Dermis microvascular lymphatic vessel endothelial cell (primary cell): ENCODE measurements at regions not wholly inside any gene's neighbourhood (a gene's known extent, or its start where the extent isn't known, plus 50 kb on each side); places are given as distances from the start of the nearest gene placed in this dataset.

Experiments used
- DNase-seq, 2 donors: peaks; one replicate each; pipeline versions ENCODE4 v3.0.0 to v3.0.0-alpha.2; 2010; ENCODE audit warnings: low read depth in 2 of 2

DNA sequence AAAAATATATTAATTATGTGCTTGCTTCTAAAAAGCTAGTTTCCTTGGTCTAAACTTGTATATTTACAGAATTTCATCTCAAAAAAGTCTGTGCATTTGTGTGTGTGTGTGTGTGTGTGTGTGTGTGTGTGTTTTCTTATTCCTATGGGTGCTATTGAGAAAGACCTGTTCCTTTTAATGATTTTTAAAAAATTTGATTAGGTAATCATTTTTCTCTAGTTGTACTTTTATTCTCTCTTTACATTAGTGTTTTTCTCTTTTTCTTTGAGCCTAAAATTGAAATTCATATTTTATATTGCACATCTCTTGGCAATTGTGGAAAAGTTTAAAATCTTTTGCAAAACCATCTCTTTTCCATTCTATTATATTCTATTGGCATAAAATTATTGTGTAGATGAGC is 690.4 kb upstream of the NDST4 start:
- DNase-seq, result no peak

DNA sequence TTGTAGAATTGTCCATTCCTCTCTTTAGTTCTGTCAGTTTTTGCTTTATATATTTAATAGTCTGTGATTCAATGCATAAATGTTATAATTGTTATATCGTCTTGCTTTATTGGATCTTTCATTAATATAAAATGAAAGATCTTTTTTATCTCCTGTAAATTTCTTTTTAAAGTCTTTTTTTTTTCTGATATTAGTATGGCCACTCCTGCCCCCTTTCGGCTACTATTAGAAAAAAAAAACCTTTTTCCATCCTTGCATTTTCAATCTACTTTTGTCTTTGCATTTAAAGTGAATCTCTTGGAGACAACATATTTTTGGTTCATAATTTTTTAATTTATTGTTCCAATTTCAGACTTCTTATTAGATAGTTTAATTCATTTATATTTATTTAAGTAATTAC is 677.4 kb upstream of the NDST4 start:
- no peak for DNase-seq

DNA sequence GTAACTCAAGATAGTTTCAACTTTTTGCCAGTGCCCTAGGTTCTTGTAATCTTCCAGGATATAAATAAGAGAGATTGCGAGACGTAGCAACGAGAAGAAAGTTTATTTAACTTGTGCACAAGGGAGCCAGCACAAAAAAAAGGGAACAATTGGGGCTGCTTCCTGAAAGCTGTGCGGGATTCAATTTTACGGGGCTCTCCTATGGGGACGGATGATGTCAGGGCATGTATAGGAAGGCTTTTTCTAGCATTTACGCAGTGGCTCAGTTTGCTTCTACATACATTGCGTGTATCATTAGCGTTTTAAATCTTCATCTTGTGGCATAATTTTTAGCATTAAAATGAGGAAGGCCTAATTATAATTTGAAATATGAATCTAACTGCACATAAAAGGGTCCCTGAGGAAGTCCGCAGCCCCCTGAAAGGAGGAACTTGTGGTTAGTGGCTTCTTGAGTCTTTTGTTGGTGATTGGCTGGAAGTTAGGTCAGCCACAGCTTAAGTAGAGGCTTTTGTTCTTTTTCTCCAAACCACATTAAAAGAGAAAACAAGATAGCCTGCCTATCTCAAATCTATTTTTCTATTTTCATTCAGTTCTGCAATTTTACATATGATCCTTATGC is 668.2 kb upstream of the NDST4 start:
- no peak for DNase-seq

DNA sequence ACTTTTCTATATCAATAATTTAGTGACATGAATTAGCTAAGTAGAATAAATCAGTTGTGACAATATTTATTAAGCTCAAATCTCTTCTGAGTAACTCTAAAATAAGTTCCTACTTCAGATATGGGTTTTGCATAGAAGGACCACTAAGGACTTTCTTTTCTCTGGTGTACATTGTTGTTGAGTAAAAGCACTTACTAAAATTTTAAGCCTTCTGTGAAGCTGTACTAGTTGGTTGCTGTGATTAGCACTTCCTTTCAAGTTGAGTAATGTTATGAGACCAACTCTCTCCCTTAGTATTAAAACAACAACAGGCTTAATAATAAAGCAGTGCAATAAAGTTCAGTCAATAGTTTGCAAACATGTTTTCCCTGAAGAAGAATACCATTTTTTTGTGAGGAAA is 667.4 kb upstream of the NDST4 start:
- DNase-seq, result no peak

DNA sequence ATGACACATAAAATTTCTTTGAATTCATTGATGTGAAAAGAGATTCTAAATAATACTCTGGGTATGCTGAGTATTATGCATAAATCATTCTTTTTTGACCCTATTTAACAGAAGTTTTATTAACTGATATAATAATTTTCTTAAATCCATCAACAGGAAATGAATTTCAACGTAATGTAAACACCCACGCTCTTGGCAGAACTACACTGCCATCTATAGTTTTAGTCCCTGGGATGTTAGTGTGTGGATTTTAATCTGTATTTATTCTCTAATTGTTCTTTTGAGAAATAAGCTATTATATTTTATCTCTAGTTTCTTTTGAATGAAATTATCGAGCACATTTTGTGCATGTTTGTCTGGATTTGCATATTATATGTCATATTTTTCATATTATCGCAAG is 666.8 kb upstream of the NDST4 start:
- no peak for DNase-seq

DNA sequence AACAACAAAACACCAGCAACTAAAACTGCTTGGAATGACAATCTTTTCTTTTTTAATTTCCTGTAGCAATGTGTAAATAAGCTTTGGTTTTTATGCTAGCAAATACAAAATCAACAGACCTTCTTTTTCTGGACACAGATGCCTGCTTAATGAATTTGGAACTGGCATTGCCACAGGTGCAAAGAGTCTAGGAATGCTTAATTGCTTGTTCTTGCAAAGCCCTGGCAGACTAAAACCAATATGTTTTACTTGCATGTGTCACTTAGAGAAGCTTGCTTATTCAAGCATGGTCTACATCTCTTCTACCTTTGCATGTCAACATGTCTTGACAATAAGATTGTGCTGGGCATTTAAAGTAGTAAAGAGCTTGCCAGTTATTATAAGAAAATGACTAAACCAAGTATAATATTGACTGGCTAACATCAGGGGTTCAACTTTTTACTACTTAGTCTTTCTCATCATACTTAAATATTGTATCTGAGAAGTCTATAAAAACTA is 656.7 kb upstream of the NDST4 start:
- no peak for DNase-seq

DNA sequence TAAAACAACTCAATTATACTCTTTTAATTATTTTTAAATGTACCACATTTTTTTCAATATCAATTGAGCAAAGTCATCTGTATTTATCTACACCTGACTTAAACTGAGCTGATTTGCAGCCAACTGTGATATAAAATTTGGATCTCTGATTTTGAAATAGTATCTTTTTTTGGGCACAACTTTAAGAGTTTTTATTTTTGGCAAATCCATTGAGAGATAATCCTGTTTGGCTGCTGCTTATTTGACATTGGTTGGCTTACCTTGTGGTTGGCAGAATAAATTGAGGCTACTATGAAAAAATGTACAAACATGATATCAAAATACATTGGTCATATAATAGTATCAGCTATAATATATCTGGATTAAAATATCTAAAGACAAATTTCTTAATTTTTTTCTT is 656.0 kb upstream of the NDST4 start:
- DNase-seq, result no peak

DNA sequence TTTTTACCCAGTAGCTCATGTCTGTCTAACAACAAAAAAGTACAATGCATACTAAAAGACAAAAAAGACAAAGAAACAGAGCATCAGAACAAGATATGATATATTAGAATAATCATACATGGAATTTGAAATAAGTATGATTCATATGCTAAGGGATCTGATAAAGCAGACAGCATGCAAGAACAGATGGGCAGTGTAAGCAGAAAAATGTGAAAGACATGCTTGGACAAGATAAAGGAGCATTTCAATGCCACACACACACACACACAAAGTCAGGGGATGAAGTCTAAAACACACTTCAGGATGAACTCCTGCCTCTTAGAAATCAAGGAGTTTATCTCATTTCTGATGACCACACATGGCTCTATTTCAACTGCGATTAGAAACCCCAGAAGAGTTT is 649.6 kb upstream of the NDST4 start:
- no peak for DNase-seq

DNA sequence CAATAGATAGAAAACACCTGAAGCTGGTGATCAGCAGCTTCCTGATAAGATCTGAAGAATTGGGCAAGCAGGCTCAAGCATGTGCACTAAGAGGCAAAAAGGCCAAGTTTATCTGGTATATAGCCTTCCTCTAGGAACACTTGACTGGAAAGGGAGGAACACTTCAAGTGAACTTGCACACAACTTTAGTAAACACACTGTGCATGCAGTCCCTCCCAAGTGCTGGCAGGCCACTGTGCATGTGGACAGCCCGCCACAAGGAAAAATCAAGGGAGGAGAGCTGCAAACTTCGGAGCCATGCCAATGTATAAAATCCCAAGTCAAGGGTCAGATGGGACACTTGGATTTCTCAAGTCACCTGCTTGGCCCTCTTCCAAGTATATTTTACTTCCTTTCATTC is 645.8 kb upstream of the NDST4 start:
- DNase-seq, result no peak

DNA sequence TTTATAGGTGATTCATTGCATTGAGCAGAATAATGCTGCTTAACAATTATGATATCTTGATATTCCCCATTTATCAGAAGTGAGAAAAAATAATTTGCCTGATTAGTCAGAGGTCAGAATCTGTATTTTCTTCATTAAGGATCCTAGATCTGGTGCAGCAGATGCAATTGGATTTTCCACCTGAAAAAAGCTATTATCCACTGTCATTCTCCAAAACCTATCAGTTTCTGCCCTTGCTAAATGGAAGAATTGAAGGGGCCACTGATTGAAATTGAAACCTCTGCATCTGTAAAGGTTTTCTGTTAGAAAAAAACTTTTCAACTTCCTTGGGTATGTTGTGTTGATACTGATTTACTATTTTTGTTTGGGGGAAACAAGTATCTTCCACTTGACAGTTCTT is 636.0 kb upstream of the NDST4 start:
- no peak for DNase-seq

DNA sequence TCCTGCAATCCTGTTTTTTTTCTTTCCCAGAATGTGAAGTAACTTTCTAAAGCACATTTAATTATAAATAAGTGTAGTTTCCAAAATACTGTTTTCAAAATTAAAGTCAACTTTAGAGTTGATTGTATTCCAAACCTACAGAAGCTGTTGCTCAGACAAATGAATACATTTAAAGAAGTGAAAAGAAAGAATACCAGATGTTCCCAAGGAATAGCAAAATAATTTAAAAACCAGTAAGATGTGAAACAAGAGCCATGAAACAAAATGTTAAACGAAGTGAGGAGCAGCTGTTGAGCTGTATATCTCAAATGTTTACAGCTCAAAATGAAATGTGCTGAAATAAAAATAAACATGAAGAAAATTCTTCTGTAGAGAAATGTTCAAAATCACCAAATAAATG is 627.4 kb upstream of the NDST4 start:
- no peak for DNase-seq

DNA sequence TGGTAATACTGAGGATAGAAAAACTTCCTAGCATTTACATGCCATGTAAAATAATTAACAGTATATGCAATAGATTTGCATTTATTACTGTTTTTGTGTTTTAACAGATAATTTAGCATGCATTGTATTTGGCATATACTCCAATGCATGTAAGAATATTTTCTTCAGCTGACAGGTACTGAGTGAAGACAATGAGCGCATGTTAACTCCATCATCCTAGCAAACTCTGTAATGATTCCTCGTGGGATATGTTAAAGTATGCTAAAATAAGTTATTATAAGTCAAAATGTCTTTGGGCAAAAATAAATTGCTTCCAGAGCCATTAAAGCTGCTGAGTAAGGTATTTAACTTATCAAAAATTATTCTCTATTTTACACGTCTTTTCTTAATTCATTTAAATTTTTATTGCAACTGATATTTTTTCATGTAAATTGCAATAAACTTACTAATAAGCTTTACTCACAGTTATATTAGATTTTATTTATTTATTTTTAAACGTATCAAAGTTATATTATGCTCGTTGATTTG is 616.4 kb upstream of the NDST4 start:
- DNase-seq, result no peak

DNA sequence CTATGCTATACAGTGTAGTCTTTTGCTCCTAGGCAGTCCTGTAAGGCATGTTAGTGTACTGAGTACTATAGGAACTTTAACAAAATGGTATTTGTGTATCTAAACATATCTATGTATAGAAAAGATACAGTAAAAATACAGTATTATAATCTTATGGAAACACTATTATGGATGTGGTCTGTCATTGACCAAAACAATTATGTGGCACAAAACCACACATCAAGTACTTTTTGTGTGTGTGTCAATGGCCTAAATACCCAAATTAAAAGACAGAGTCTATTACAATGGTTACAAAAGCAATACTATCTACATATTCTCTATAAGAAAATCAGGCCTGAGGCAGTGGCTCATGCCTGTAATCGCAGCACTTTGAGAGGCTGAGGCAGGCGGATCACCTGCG is 610.2 kb upstream of the NDST4 start:
- DNase-seq, result no peak

DNA sequence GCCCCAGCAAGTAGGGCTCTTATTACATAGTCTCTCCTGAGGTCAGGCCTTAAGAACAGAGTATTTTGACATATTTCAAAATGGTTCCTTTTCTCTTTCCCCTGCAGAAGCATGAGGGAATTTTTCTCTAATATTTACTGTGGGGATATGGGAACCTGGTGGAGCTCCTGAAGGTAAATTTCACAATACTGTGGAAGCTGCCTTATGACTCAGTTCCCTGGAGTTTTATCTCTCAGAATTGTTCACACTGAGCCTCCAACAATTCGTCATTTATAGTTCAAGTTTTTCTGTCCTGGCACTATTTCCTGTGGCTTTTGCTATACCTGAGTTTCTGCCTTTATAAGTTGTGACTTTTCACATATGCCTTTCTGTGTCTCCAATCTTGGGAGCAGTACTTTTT is 607.2 kb upstream of the NDST4 start:
- no peak for DNase-seq

DNA sequence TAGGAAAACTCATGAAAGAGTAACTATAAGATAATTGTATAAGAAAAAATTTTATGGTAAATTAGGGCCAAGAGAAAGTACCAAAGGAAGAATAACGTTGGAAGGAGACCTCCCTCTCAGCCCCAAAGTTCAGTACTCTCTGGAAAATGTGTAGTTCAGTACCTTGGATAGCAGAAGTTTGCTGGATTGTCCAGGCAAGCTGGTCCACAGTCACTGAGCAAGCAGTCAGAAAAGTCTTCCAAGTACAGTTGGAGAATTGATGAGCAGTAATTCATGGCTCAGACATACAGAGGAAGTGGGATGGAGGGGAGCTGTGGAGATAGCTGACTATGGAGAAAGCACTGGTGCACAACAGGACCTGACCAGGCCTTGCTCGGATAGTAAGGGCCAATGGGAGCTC is 598.2 kb upstream of the NDST4 start:
- no peak for DNase-seq

DNA sequence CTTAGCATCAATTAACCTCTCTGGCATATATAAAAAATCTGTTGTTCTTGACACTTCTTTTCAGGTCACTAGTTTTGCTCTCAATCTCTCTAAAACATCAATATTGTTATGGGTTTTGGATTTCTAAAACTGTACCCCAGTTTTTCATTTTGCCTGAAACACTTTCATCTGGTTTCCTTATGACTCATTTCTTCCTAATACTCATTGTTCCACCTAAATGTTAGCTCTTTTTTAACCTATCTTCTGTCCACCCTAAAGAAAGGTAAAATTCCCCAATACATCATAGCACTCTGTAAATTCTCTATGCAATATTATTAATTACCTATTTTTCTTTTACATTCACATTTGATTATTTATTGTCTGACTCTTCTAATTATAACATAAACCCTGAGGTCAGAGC is 575.5 kb upstream of the NDST4 start:
- DNase-seq, result no peak

DNA sequence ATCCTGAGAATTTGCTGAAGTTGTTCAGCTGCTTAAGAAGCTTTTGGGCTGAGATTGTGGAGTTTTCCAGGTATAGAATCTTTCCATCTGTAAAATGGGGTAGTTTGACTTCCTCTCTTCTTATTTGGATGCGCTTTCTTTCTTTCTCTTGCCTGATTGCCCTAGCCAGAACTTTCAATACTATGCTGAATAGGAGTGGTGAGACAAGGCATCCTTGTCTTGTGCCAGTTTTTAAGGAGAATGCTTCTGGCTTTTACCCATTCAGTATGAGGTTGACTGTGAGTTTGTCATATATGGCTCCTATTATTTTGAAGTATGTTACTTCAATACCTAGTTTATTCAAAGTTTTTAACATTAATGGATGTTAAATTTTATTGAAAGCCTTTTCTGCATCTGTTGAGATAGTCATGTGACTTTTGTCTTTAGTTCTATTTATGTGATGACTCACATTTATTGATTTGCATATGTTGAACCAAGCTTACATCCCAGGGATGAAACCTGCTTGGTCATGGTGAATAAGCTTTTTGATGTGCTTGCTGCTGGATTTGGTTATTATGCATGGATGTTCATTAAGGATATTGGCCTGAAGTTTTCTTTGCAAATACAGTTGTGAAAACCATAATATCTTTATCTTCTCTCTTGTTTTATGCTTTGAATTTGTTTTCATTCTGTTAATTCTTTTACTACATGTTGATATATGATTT is 573.8 kb upstream of the NDST4 start:
- DNase-seq, result no peak

DNA sequence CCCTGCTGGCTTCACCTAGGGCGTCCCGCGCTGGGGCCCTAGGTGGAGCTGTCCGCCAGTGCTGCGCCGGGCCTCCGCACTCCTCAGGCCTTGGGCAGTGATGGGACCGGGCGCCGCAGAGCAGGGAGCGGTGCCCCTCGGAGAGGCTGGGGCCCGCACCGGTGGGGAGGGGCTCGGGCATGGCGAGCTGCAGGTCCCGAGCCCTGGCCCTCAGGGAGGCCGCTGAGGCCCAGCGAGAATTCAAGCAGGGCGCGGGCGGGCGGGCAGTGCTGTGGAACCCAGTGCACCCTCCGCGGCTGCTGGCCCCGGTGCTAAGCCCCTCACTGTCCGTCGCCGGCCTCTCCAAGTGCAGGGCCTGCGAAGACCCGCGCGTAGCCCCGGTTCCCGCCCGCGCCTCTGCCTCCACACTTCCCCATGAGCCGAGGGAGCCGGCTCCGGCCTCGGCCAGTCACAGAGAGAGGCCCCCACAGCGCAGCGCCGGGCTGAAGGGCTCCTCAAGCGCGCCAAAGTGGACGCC is 565.1 kb upstream of the NDST4 start:
- no peak for DNase-seq

DNA sequence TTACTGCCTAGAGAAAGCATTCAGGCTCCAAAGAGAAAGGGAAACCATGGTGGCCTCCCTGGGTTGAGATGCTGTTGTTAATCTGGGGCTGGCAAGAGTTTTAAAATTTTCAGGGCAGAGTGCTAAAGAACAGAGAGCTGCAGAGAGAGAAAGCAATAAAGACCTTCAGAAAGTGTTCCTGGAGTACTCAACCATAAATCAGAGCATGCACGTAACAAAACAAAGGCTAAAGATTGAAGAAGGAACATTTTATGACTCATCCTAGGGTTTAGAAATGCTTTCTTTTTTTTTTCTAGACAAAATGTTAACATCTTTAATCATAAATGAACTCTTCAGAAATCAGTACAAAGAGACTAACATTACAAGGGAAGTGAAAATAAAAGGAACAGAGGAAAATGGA is 562.3 kb upstream of the NDST4 start:
- no peak for DNase-seq

DNA sequence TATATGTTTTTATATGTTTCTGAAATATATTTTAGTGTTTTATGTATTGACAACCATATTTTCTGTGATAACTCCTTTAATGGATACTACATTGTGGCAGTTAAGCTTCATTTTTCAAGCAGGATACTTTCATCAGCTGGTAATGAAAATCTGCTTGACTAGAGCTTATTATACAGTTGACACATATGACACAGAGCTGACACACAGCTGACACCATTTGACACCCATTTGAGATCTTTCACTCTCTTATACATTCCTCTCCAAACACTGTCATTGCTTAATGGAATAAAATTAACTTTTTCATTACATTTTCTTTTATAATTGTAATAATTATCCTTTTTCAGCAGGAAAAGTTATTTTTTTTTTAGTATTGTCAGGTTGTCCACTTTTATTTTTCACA is 561.1 kb upstream of the NDST4 start:
- no peak for DNase-seq

DNA sequence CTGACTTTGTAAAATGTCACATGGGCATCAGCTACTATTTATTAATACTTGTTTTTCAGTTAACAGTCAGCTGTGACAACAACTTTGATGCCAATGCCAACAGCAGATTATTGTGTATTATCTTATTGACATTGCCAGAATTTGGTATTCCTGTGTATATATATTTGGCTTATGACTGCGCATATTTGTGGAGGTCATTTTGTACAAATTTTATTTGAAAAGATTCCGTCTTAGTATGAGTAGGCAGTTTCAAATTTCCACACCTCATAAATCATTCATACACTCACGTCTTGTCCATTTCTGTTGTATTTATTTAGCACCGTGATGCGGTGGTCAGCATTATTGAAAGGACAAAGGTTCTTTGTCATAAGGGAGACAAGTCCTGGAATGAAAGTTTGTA is 558.2 kb upstream of the NDST4 start:
- no peak for DNase-seq

DNA sequence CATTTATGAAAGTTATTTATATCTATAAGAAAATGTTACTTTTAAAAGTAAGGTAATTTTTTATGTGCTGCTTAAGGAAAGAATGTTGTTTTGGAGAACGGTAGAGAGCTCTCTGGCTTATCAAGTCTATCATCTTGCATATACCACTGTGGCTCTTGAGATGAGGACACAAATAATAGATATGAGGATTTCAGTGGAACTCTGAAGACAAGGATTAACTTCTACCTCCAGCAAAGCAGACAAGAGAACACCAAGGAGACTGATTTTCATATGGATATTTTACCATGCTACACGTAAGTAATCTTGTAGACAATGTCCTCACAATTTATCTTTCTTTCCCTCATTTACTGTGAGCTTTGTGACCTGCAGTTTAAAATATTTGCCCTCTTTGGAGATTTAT is 557.5 kb upstream of the NDST4 start:
- DNase-seq, result no peak

DNA sequence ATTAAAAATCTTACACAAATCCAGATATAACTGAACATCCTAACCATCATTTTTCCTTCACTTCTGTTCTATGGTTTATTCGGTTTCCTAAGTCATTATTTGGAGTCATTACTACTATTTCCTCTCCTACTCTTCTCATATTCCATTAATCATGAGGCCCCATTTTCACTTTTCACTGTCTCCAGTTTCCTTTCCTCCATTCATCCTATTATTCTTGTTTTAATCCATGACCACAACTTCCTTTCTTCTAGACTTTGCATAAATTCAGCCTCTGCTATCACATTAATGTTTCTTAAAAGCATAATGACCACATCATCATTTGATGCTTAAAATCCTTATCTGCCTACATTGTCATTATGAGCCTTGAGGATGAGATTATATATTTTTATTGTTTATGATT is 555.0 kb upstream of the NDST4 start:
- DNase-seq, result no peak
